GDM1 (cell line): ENCODE measurements at regions not wholly inside any gene's neighbourhood (a gene's known extent, or its start where the extent isn't known, plus 50 kb on each side); places are given as distances from the start of the nearest gene placed in this dataset.
"Not testable (repeated sequence)": the region's sequence is repeated elsewhere in the genome, so short reads cannot be mapped to it uniquely, and the experiment has no call there.

ENCODE experiments used
- DNase-seq: peaks from one replicate; lab custom pipeline; 2025; lab: John Stamatoyannopoulos, UW

- DNase-seq, result no peak
These were observed 94.6 kb upstream of the SCAF11 start for GRCh38 chr12:46084666-46085631.

GRCh38 chr12:46082490-46083200, 92.3 kb upstream of the SCAF11 start:
- no peak for DNase-seq

- no peak for DNase-seq
These were observed 82.9 kb upstream of the SCAF11 start for GRCh38 chr12:46073321-46073720.

GRCh38 chr12:46071769-46072624, 81.6 kb upstream of the SCAF11 start:
- DNase-seq, result peak; percentile 74

- DNase-seq, result no peak
These were observed 81.0 kb upstream of the SCAF11 start for GRCh38 chr12:46071335-46071734.

- no peak for DNase-seq
These were observed 76.7 kb upstream of the SCAF11 start for GRCh38 chr12:46067094-46067493.

- no peak for DNase-seq
These were observed 75.2 kb upstream of the SCAF11 start for GRCh38 chr12:46065412-46066166.

- DNase-seq, result no peak
These were observed 74.2 kb upstream of the SCAF11 start for GRCh38 chr12:46064548-46064947.

- DNase-seq, result not testable (repeated sequence)
These were observed 68.3 kb upstream of the SCAF11 start for GRCh38 chr12:46058697-46059096.

- DNase-seq, result no peak
These were observed 60.4 kb upstream of the SCAF11 start for GRCh38 chr12:46050805-46051204.

- DNase-seq, result no peak
These were observed 59.3 kb upstream of the SCAF11 start for GRCh38 chr12:46049665-46050064.

GRCh38 chr12:46046436-46046835, 56.1 kb upstream of the SCAF11 start:
- DNase-seq, result no peak

- DNase-seq, result no peak
These were observed 53.7 kb upstream of the SCAF11 start for GRCh38 chr12:46043972-46044520.
